ENCODE measurements at regions not wholly inside any gene's neighbourhood (a gene's known extent, or its start where the extent isn't known, plus 50 kb on each side); places are given as distances from the start of the nearest gene placed in this dataset.

- no peak for DNase-seq
Observed at GRCh38 chr3:64905906-64906410, 218.2 kb upstream of the ADAMTS9 start.

GRCh38 chr3:64903006-64903405 is 215.2 kb upstream of the ADAMTS9 start:
- no peak for DNase-seq

GRCh38 chr3:64901986-64902516 is 214.3 kb upstream of the ADAMTS9 start:
- DNase-seq, result no peak

GRCh38 chr3:64901522-64901885 is 213.7 kb upstream of the ADAMTS9 start:
- no peak for DNase-seq

GRCh38 chr3:64900617-64901521 is 213.1 kb upstream of the ADAMTS9 start:
- DNase-seq, result no peak

GRCh38 chr3:64900156-64900555 is 212.4 kb upstream of the ADAMTS9 start:
- no peak for DNase-seq

GRCh38 chr3:64898941-64899340 is 211.1 kb upstream of the ADAMTS9 start:
- no peak for DNase-seq

- DNase-seq, result no peak
Observed at GRCh38 chr3:64895991-64896895, 208.4 kb upstream of the ADAMTS9 start.

GRCh38 chr3:64895106-64895990 is 207.5 kb upstream of the ADAMTS9 start:
- no peak for DNase-seq

GRCh38 chr3:64894006-64894405 is 206.2 kb upstream of the ADAMTS9 start:
- DNase-seq, result no peak

- DNase-seq, result no peak
Observed at GRCh38 chr3:64892671-64893309, 205.0 kb upstream of the ADAMTS9 start.

GRCh38 chr3:64891021-64891420 is 203.2 kb upstream of the ADAMTS9 start:
- DNase-seq, result no peak

- DNase-seq, result no peak
Observed at GRCh38 chr3:64890466-64890865, 202.7 kb upstream of the ADAMTS9 start.

- no peak for DNase-seq
Observed at GRCh38 chr3:64890006-64890405, 202.2 kb upstream of the ADAMTS9 start.

GRCh38 chr3:64888840-64889392 is 201.1 kb upstream of the ADAMTS9 start:
- DNase-seq, result no peak

GRCh38 chr3:64888165-64888564 is 200.4 kb upstream of the ADAMTS9 start:
- no peak for DNase-seq

GRCh38 chr3:64885055-64885454 is 197.3 kb upstream of the ADAMTS9 start:
- DNase-seq, result no peak

- no peak for DNase-seq
Observed at GRCh38 chr3:64884536-64884935, 196.7 kb upstream of the ADAMTS9 start.

- DNase-seq, result no peak
Observed at GRCh38 chr3:64880916-64881315, 193.1 kb upstream of the ADAMTS9 start.

- DNase-seq, result no peak
Observed at GRCh38 chr3:64878362-64878761, 190.6 kb upstream of the ADAMTS9 start.

GRCh38 chr3:64873400-64873799 is 185.6 kb upstream of the ADAMTS9 start:
- no peak for DNase-seq

Data from activated CD4-positive, alpha-beta T cell treated with anti-CD3 and anti-CD28 coated beads, Interleukin-2, Interleukin-6, amounts not matched to agents 100 ng/mL and 50 ng/mL, durations not matched to agents 16 hours and 8 hours (primary cell).